Tibial nerve (tissue), 3 donors: ENCODE measurements at regions not wholly inside any gene's neighbourhood (a gene's known extent, or its start where the extent isn't known, plus 50 kb on each side); places are given as distances from the start of the nearest gene placed in this dataset.

ENCODE experiments used
- CTCF ChIP-seq, 5 experiments: fragments of 200-600 bp in 3 of 5; fragments of 450-650 bp in 2 of 5; sonication (generic) in 3 of 5; IDR thresholded peaks; one replicate each; pipeline ENCODE4 v1.5.1; 2016 to 2019; ENCODE audit warnings: antibody characterized with exemption in 5 of 5, mild to moderate bottlenecking in 3 of 5, moderate library complexity in 2 of 5
- POLR2A ChIP-seq, 2 donors: fragments of 450-650 bp; IDR thresholded peaks; one replicate each; pipeline ENCODE4 v1.6.1; 2017; ENCODE audit warnings: antibody characterized with exemption in 2 of 2, mild to moderate bottlenecking in 2 of 2, moderate library complexity in 2 of 2

- TF ChIP-seq CTCF (IDR thresholded peaks at IDR 0.05) (no peak), POLR2A (IDR thresholded peaks at IDR 0.05) (no peak)
Observed at GRCh38 chr12:88334271-88334670, 192.2 kb downstream of the TMTC3 start.
